GM18867 (cell line): ENCODE measurements at regions not wholly inside any gene's neighbourhood (a gene's known extent, or its start where the extent isn't known, plus 50 kb on each side); places are given as distances from the start of the nearest gene placed in this dataset.
"Not testable (repeated sequence)": the region's sequence is repeated elsewhere in the genome, so short reads cannot be mapped to it uniquely, and the experiment has no call there.

ENCODE experiments used
- ATAC-seq: cut with Tn5 transposase; IDR thresholded peaks from one replicate; pipeline ENCODE4 v1.9.1; 2021; ENCODE audit warnings: mild to moderate bottlenecking, moderate library complexity; ENCODE audit not compliant: unreplicated experiment

- ATAC-seq: no peak
Measured at GRCh38 chr4:180966312-180966711, 1276.9 kb upstream of the TENM3 start.

- ATAC-seq: no peak
Measured at GRCh38 chr4:180967936-180968335, 1275.3 kb upstream of the TENM3 start.

- no peak for ATAC-seq
Measured at GRCh38 chr4:180973894-180974293, 1269.3 kb upstream of the TENM3 start.

- ATAC-seq: no peak
Measured at GRCh38 chr4:180990931-180991330, 1252.3 kb upstream of the TENM3 start.

- no peak for ATAC-seq
Measured at GRCh38 chr4:180993244-180993836, 1249.9 kb upstream of the TENM3 start.

GRCh38 chr4:180994722-180995121 is 1248.5 kb upstream of the TENM3 start:
- no peak for ATAC-seq

GRCh38 chr4:180999217-180999616 is 1244.0 kb upstream of the TENM3 start:
- ATAC-seq: no peak

GRCh38 chr4:181004056-181004455 is 1239.1 kb upstream of the TENM3 start:
- ATAC-seq: no peak

GRCh38 chr4:181006499-181007260 is 1236.5 kb upstream of the TENM3 start:
- no peak for ATAC-seq

- no peak for ATAC-seq
Measured at GRCh38 chr4:181007751-181008150, 1235.5 kb upstream of the TENM3 start.

GRCh38 chr4:181008164-181008563 is 1235.0 kb upstream of the TENM3 start:
- no peak for ATAC-seq

GRCh38 chr4:181013162-181013561 is 1230.0 kb upstream of the TENM3 start:
- no peak for ATAC-seq

- ATAC-seq: no peak
Measured at GRCh38 chr4:181017038-181017437, 1226.2 kb upstream of the TENM3 start.

GRCh38 chr4:181018472-181018871 is 1224.7 kb upstream of the TENM3 start:
- ATAC-seq: no peak

GRCh38 chr4:181018913-181019312 is 1224.3 kb upstream of the TENM3 start:
- ATAC-seq: no peak

GRCh38 chr4:181020456-181020855 is 1222.7 kb upstream of the TENM3 start:
- no peak for ATAC-seq

GRCh38 chr4:181021213-181021612 is 1222.0 kb upstream of the TENM3 start:
- no peak for ATAC-seq

GRCh38 chr4:181030135-181030921 is 1212.9 kb upstream of the TENM3 start:
- ATAC-seq: not testable (repeated sequence)

- ATAC-seq: no peak
Measured at GRCh38 chr4:181030961-181031360, 1212.2 kb upstream of the TENM3 start.

- no peak for ATAC-seq
Measured at GRCh38 chr4:181043486-181043885, 1199.7 kb upstream of the TENM3 start.

GRCh38 chr4:181046809-181047208 is 1196.4 kb upstream of the TENM3 start:
- ATAC-seq: no peak

- ATAC-seq: no peak
Measured at GRCh38 chr4:181051931-181052330, 1191.3 kb upstream of the TENM3 start.
